HPDE6-E6E7 (cell line): ENCODE measurements at regions not wholly inside any gene's neighbourhood (a gene's known extent, or its start where the extent isn't known, plus 50 kb on each side); places are given as distances from the start of the nearest gene placed in this dataset.
"Not testable (repeated sequence)": the region's sequence is repeated elsewhere in the genome, so short reads cannot be mapped to it uniquely, and the experiment has no call there.

ENCODE experiments used
- DNase-seq: peaks from one replicate; pipeline ENCODE4 v3.0.0; 2011; ENCODE audit warnings: missing footprints; ENCODE audit errors: extremely low spot score

GRCh38 chr10:59037506-59037905 lies 138.9 kb upstream of the PHYHIPL start:
- DNase-seq = no peak

DNA sequence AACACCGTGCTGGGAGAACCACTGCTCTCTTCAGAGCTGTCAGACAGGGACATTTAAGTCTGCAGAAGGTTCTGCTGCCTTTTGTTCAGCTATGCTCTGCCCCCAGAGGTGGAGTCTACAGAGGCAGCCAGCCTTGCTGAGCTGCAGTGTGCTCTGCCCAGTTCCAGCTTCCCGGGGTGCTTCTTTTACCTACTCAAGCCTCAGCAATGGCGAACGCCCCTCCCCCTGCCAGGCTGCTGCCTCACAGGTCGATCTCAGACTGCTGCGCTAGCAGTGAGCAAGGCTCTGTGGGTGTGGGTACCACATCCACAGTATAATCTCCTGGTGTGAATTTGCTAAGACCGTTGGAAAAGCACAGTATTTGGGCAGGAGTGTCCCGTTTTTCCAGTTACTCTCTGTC lies 133.1 kb upstream of the PHYHIPL start:
- DNase-seq = not testable (repeated sequence)

DNA sequence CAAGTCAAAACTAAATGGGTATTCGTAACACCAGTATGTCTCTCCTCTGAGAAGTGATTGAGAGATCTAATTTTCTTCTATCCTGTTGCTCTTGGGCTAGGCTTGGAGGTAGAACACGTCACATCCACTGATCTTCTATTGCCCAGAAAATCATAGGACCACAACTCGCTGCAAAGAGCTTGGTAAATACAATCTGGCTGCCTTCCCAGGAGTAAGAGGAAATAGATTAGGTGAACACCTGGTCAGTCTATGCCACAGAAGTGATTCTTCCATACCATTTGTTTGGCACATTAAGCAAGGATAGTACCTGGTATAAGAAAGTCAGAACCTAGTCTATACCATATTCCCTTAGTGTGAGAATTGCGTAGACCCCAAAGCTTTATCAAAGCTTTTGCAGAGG lies 129.3 kb upstream of the PHYHIPL start:
- no peak for DNase-seq

DNA sequence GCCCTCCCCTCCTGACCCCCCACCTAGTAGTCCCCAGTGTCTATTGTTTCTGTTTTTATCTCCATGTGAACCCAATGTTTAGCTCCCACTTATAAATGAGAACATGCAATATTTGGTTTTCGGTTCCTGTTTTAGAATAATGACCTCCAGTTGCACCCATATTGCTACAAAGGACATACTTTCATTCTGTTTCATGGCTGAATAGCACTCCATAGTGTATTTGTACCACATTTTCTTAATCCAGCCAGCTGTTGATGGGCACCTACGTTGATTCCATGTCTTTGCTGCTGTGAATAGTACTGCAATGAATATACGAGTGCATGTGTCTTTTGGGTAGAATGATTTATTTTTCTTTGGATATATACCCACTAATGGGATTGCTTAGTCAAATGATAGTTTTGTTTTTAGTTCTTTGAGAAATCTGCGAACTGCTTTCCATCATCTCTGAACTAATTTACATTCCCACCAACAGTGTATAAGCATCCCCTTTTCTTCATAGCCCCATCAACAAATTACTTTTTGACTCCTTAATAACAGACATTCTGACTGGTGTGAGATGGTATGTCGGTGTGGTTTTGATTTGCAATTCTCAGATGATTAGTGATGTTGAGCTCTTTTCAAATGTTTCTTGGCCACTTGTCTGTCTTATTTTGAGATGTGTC lies 128.4 kb upstream of the PHYHIPL start:
- DNase-seq = no peak

DNA sequence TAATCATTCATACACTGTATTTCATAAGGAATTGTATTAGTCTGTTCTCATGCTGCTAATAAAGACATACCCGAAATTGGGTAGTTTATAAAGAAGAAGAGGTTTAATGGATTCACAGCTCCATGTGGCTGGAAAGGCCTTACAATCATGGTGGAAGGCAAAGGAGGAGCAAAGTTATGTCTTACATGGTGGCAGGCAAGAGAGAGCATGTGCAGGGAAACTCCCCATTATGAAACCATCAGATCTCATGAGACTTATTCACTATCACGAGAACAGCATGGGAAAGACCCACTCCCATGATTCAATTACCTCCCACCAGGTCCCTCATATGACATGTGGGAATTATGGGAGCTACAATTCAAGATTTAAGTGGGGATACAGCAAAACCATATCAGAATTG lies 122.9 kb upstream of the PHYHIPL start:
- not testable (repeated sequence) for DNase-seq

- no peak for DNase-seq
These were observed 121.4 kb upstream of the PHYHIPL start for GRCh38 chr10:59055045-59055444.

DNA sequence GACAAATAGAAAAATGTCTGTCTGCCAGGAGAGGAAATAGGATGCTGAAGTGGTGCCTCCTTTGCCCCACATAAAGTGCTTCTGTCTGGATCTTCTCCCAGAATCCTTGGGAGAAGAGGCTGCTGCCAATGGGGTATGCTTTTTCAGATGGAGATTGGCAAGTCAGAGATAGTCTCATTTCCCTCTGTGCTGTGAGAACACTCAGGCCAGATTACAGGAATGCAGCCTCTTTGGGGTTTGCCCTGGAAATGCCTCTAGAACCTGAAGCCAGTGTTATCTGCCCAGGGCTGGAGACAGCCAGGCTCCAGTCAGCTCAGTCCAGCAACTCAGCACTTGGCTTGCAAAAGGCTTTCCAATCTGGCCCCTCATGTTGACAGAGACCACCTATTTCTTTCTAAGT lies 119.1 kb upstream of the PHYHIPL start:
- DNase-seq = no peak

DNA sequence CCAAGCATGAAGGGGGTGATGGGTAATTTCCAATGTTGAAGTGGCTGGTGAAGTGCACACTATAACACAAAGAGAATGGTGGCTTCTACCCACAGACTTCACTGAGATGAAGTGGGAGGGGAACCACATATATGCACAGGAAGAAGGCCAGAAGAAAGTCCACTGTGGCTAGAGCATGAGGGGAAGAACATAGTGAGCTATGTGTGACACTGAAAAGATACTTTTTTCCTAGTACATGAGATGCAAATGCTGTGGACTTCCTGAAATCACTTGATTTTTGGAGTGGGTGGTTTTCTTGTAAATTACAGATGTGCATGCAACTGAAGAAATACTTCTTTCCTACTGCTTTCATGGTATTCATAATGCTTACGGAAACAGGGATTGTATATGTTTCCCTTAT lies 115.6 kb upstream of the PHYHIPL start:
- DNase-seq = no peak

DNA sequence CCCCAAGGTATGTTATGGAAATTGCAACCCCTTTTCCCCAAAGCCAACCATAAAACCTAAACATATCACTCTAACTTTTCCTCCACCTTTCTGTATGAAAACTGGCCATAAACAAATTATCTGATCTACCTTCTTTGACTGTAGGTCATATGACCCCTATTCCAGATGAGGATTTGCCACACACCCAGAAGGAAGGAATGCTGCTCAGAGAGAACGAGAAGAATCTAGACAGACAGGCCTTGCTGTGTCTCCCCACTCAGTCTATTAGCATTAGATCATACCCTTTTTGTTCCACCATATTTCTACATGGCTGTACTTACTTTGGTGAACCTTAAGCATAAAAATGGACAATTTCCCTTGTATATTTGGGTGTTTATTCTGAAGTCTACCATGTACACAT lies 113.0 kb upstream of the PHYHIPL start:
- DNase-seq = no peak

GRCh38 chr10:59064080-59064692 lies 112.3 kb upstream of the PHYHIPL start:
- DNase-seq = no peak

DNA sequence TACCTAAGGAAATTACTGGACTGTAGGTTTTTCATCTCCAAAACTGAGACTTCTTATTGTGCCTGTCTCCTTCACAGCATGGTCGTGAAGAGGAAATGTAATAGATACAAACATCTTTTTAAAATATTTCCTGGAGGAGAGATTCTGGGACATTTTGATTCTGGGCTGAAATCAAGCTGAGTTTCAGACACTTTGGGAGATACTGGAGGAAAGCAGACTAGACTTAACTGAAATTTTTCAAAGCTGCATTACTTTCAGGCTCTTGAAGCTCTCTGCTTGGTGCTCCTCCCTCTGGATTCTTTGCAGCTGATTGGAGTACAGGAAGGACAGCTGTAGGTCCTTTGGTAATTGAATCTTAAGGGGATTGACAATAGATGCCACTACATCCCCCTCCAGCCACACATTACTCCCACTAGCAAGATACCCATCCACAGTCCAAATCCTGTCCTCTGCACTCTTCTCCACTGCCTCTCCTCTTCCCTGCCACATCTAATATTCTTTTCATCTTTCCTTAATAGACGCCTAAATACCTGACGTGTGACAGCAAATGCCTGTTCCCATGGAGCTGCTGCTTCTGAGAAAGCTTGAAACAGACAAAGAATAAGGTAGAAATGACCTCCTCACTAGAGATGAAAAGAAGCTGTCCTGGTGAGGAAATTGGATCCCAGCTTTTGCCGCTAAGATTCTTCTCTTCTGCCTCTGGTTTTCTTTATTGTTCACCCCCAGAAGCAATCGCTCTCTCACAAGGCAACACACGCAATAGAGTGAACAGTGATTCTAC lies 111.5 kb upstream of the PHYHIPL start:
- no peak for DNase-seq

DNA sequence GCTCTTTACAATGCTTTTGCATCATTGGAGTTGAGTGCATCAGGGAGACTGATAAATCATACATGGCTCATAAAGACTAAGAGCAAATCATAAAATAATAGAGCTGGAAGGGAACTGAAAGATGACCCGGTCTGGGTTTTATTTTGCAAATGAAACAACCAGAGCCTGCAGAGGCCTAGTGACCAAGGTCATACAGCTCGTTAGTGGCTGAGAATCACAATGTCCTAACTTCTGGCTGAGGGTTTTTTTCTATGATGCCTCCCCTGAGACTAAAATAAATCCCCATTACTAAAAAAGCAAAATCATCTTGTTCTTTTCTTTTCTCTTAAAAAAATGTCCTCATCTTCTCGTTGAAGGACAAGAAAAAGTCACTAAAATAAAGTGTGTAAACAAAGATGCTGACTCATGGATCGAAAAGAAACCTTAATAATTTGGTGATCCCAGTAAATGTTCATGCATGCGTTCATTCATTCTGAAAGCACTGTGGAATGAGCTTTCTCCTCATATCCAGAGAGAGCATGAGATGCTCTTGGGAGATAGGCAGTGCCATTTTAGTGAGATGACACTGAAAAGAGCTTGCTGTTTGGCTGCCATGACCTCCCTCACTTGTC lies 107.8 kb upstream of the PHYHIPL start:
- DNase-seq = no peak

DNA sequence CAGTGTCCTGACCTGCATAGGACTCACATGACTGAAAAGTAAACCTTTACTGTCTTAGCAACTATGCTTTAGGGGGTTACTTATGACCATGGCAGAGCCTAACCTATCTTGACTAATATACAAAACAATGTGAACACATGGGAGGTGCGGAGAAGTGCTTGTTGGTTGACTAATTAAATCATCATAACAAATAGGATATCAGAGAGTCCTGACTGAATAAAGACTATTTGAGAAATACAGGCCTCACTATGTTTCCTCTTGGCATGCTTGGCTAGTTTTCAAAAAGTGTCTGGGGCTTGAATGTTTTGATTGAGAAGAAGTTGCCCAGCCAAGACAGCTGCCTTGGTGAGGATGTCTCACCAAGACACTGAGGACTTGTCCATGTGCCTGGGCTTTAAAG lies 104.4 kb upstream of the PHYHIPL start:
- no peak for DNase-seq

DNA sequence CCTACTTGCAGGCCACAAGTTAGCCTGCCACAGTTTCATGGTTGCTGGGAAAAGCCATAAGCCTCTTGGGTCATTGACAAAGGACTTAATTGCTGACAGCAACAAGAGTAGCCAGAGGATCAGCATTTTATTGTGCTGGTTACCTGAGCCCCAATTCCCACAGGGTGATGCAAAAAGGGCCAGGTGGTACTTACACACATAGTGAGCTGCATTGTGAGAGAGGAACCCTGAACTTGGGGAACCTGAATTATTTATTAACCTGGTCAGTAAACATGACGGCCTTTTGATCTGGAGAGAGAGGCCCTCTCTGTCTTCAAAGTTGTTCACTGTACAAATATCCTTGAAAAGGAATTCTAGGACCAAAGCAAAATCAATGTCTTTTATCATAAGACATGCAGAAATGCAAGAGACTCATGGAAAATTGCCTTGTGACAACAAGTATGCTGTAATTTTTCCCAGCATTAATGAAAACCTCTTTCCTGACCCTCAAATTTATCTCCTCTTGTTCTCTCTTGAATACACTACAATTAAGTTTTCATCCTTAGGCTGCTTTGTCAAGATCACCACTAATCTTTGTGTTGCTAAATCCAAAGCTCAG lies 102.9 kb upstream of the PHYHIPL start:
- DNase-seq = no peak

DNA sequence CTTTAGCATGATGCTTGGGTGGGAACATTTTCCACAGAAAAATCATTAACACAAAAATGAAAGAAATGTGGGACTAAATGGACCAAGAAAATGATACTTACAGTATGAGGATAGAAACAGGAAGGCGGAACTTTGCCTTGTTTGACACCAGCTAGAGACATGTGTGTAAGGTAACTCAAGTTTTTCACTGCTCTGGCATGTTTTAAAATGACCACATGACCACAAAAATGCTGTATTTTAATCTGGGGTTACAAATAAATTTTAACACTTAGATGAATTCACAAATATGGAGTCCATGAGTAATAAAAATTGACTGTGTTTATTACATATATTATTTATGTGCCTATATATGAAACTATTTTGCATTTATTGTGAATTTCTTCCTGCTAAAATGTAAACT lies 100.9 kb upstream of the PHYHIPL start:
- DNase-seq = no peak

DNA sequence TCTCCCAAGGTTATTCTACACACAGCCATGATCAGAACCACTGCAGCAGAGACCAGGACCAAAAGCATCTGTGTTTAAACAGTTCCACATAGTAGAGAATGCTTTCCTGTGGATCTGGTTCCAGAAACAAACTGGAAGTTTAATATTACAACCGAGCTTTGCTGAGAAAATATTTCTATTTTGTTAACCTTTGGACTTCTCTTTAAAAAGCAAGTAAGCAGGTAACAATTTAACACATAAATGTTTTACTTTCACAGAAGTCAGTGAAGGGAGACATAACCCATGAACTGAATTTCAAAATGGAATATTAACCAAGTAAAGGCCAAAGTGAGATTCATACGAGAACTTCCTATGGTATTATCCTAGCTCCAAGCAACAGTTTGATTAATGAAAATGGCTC lies 98.6 kb upstream of the PHYHIPL start:
- no peak for DNase-seq

DNA sequence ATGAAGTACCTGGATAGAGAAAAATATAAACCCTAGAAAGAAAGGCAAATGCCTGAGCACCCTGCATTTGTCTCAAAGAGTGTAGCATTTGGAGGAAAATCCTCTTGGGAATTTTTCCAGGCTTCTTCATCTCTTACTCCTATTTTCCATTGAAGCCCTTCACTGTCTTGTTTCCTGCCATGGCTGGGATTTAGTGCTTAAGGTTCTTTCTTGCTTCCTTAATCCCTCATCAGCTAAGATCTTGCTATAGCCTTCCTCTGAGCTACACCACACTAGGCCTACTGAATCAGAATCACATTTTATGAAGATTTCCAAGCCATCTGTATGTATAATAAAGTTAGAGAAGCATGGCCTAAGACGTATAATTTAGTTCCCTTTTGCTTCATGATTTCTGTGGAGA lies 97.5 kb upstream of the PHYHIPL start:
- DNase-seq = no peak

DNA sequence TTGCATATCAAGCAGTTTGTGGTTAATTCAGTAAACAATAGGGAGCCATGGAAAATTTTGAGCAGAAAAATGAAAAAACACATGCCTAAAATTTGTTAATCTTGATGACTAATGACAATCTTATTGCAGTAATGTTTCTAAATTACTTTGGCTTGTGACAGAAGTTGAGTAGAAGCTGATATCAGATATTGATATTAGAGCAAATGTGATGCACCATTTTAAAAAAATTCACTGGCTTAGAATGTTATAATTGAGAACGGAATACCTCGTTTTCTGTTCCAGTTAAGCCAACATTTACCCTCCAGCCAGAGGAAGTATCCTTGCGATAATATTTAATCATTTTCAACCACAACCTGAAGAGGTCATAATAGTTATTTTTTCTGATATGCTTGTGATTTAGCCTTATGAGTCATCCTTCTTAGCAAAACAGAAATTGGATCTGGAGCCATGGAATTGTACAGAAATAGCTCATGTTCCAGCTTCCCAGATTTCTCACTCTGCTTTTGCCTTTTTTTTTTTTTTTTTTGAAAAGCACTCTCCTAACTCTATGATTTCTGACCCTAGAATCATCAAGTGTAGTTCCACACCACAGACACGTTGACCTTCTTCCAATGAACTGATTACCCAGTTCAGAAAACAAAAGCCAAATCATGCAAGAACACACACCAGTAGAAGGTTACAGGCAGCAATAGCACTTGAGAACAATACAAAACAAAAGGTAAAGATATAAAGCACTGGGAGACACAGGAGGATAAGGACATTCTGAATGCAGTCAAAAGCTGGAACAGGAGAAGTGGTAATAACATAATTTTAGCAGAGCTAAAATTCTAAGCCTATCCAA lies 96.8 kb upstream of the PHYHIPL start:
- DNase-seq = peak; percentile 17

DNA sequence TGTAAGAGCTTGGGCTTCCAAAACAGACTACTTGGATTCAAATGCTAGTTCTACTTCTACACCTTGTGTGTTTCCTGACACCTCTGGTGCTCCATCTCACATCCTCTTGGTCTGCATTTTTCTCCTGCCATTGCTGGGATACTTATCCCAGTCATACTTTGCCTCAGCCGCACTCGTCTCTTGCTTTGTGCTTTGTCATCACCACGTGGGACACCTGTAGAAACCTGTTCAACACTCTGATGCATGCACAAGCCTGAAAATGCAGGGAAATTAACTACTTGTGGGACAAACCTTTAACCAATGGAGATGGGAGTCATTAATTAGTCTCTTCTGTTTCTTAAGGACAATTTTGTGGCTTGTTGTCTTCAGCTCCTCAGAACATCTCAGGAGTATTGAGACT lies 94.2 kb upstream of the PHYHIPL start:
- peak; percentile 50 for DNase-seq

- no peak for DNase-seq
These were observed 91.4 kb upstream of the PHYHIPL start for GRCh38 chr10:59085054-59085453.
